Smooth muscle cell (in vitro differentiated cells): ENCODE measurements at regions not wholly inside any gene's neighbourhood (a gene's known extent, or its start where the extent isn't known, plus 50 kb on each side); places are given as distances from the start of the nearest gene placed in this dataset.

Experiments used
- DNase-seq: peaks from one replicate; lab custom pipeline; 2025; ENCODE audit not compliant: unreplicated experiment; lab: John Stamatoyannopoulos, UW
- H2AFZ ChIP-seq: fragments of 200-600 bp; sonication (generic); 2 replicates; pipeline ENCODE4 v1.6.0; 2016; ENCODE audit warnings: antibody characterized with exemption, low read depth, mild to moderate bottlenecking
- H3F3A ChIP-seq: fragments of 200-600 bp; sonication (generic); 2 replicates; pipeline ENCODE4 v1.6.0; 2017; ENCODE audit warnings: antibody characterized with exemption, low read depth
- H3K27ac ChIP-seq: fragments of 200-600 bp; sonication (generic); 2 replicates; pipeline ENCODE4 v1.5.1; 2016; ENCODE audit warnings: low read depth, mild to moderate bottlenecking
- H3K27me3 ChIP-seq: fragments of 200-600 bp; sonication (generic); 2 replicates; pipeline ENCODE4 v1.6.1; 2016; ENCODE audit warnings: low read depth, mild to moderate bottlenecking
- H3K36me3 ChIP-seq: fragments of 200-600 bp; sonication (generic); 2 replicates; pipeline ENCODE4 v1.5.1; 2016; ENCODE audit warnings: low read depth
- H3K4me1 ChIP-seq: fragments of 200-600 bp; sonication (generic); 2 replicates; pipeline ENCODE4 v1.5.1; 2016; ENCODE audit warnings: low read depth
- H3K4me2 ChIP-seq: fragments of 200-600 bp; sonication (generic); 2 replicates; pipeline ENCODE4 v1.6.0; 2016; ENCODE audit warnings: mild to moderate bottlenecking
- H3K4me3 ChIP-seq: fragments of 200-600 bp; sonication (generic); 2 replicates; pipeline ENCODE4 v1.5.1; 2016; ENCODE audit warnings: mild to moderate bottlenecking
- H3K79me2 ChIP-seq: fragments of 200-600 bp; sonication (generic); 2 replicates; pipeline ENCODE4 v1.6.0; 2016; ENCODE audit warnings: low read depth, mild to moderate bottlenecking
- H3K9ac ChIP-seq: fragments of 200-600 bp; sonication (generic); 2 replicates; pipeline ENCODE4 v1.6.0; 2016; ENCODE audit warnings: low read depth
- H3K9me3 ChIP-seq: fragments of 200-600 bp; sonication (generic); replicated peaks from 2 replicates; pipeline ENCODE4 v1.5.1; 2016; ENCODE audit warnings: low read depth
- H4K20me1 ChIP-seq: fragments of 200-600 bp; sonication (generic); 2 replicates; pipeline ENCODE4 v1.6.0; 2016; ENCODE audit warnings: low read depth
- WGBS: methylation state at CpG from one replicate; pipeline ENCODE4 v1.1.7; 2016; ENCODE audit warnings: low lambda C conversion rate; 5-methylcytosine and 5-hydroxymethylcytosine counted together
- TF ChIP-seq, protein P1 (sequence below): fragments of 200-600 bp; sonication (generic); IDR thresholded peaks from 2 replicates; pipeline ENCODE4 v1.5.1; 2017; ENCODE audit warnings: borderline replicate concordance, mild to moderate bottlenecking, antibody characterized with exemption; ENCODE audit not compliant: insufficient read depth, poor library complexity, severe bottlenecking

DNA sequence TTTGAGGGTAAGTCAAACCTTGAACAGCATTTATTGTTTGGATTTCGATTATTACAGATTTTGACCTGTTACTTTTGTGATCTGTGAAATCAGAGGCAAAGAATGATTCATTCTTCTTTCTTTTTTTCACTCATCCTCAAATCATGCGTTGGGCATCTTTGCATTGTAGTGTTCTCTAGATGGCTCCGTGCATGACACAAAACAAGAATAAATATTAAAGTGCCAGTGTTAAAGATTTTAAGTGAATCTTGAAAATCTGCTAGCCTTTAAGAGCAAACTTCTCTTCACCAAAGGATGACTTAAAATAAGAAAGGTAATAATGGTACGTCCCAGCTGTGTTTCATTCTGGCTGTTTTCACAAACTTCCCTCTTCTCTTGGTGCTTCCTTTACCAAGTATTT, 361.9 kb upstream of the SMARCA2 start:
- 61% methylated on average over 4 of the region's 4 CpGs for WGBS
- H3K36me3 ChIP-seq = no peaks in the 10 kb centered on the region

DNA sequence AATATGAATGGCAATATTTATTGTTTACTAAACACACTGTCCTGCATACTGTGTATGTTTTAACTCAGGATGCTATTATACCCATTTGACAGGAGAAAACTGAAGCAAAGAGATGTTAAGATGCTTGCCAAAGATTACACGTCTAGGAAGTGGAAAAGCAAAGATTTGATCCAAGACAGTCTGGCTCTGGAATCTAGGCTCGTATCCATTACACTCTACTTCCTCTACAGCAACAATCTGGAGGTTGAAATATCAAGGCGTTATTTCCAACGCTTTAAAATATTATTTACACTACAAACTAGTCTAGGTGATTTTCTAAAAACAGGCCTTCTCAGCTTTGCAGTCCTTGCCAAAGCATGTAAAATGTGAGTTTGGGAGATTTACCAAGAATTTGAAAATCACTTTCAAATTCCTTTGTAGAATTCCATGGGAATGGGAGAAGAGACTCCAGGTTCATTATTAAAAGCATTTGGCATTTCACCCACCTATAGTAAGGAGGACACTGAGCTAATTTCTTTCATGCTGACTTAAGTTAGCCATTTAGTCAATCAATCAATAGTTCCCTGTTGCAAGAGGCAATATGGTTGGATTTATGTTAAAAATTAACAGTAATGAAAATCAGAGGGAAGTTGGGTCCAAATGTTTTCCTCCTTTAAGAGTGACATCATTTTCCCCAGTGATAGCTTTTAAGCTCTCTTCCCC, 356.3 kb upstream of the SMARCA2 start:
- DNase-seq = no peak
- Histone ChIP-seq H3K4me2 (no peak overlapping the region), H3K9ac (no peak overlapping the region), H3K79me2 (no peaks in the 10 kb centered on the region), H3K27ac (no peak overlapping the region), H3K27me3 (no peaks in the 10 kb centered on the region), H3K4me1 (no peaks in the 10 kb centered on the region), H4K20me1 (no peaks in the 10 kb centered on the region), H3K9me3 (peaks cover 11% of the 10 kb centered on the region), H3F3A (no peaks in the 10 kb centered on the region), H2AFZ (no peak overlapping the region), H3K36me3 (no peaks in the 10 kb centered on the region), H3K4me3 (no peak overlapping the region)
- TF ChIP-seq, protein P1, sequence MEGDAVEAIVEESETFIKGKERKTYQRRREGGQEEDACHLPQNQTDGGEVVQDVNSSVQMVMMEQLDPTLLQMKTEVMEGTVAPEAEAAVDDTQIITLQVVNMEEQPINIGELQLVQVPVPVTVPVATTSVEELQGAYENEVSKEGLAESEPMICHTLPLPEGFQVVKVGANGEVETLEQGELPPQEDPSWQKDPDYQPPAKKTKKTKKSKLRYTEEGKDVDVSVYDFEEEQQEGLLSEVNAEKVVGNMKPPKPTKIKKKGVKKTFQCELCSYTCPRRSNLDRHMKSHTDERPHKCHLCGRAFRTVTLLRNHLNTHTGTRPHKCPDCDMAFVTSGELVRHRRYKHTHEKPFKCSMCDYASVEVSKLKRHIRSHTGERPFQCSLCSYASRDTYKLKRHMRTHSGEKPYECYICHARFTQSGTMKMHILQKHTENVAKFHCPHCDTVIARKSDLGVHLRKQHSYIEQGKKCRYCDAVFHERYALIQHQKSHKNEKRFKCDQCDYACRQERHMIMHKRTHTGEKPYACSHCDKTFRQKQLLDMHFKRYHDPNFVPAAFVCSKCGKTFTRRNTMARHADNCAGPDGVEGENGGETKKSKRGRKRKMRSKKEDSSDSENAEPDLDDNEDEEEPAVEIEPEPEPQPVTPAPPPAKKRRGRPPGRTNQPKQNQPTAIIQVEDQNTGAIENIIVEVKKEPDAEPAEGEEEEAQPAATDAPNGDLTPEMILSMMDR = no peak
- 54% methylated on average over 4 of the region's 4 CpGs for WGBS

More for the DNA sequence above, 361.9 kb upstream of the SMARCA2 start:
- Histone ChIP-seq H3K9me3 (peaks cover 11% of the 10 kb centered on the region), H4K20me1 (no peaks in the 10 kb centered on the region), H2AFZ (no peak overlapping the region), H3K9ac (no peak overlapping the region), H3K27ac (no peak overlapping the region), H3K4me2 (no peak overlapping the region), H3K4me1 (no peaks in the 10 kb centered on the region), H3K27me3 (no peaks in the 10 kb centered on the region), H3F3A (no peaks in the 10 kb centered on the region), H3K79me2 (no peaks in the 10 kb centered on the region), H3K4me3 (no peak overlapping the region)
- no peak for DNase-seq
- TF ChIP-seq, protein P1 = no peak

DNA sequence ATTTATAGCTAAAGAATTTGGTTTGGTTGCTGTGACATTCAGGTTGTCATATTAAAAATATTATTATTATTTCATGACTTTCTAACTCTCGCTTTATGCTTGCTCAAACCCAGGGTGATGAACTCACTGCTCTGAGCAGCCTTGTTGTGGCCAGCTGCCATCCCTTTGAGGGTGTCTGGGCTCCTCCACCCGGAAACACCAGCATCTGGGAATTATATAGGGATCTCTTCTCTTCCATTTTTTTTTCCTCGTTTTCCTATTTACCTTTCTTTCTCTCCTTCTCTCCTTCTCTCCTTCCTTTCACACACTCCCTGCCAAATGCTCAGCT, 355.8 kb upstream of the SMARCA2 start:
- TF ChIP-seq, protein P1 = no peak
- H3K9ac ChIP-seq = no peak overlapping the region
- no peaks in the 10 kb centered on the region for H4K20me1 ChIP-seq
- no peaks in the 10 kb centered on the region for H3K27me3 ChIP-seq
- no peak overlapping the region for H2AFZ ChIP-seq
- H3K79me2 ChIP-seq = no peaks in the 10 kb centered on the region
- no peaks in the 10 kb centered on the region for H3F3A ChIP-seq
- H3K27ac ChIP-seq = no peak overlapping the region
- H3K4me2 ChIP-seq = no peak overlapping the region
- no peak overlapping the region for H3K4me3 ChIP-seq
- H3K36me3 ChIP-seq = no peaks in the 10 kb centered on the region
- no peak for DNase-seq
- no peaks in the 10 kb centered on the region for H3K4me1 ChIP-seq
- peaks cover 7% of the 10 kb centered on the region for H3K9me3 ChIP-seq
- 65% methylated on average over 3 of the region's 3 CpGs for WGBS

DNA sequence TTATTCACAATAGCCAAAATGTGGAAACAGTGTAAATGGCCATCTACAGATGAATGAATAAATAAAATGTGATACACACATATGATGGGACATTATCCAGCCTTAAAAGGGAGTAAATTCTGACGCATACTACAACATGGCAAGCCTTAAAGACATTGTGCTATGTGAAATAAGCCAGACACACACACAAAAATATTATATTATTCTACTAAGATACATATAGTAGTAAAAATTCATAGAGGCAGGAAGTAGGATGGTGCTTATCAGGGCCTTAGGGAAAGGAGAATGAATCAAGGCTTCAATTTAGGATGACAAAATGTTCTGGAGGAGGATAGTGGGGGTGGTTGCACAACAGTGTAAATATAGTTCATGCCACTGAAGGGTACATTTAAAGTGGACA, 346.7 kb upstream of the SMARCA2 start:
- Histone ChIP-seq H3K27me3 (no peaks in the 10 kb centered on the region), H3K4me2 (no peak overlapping the region), H3F3A (no peaks in the 10 kb centered on the region), H4K20me1 (no peaks in the 10 kb centered on the region), H3K9ac (no peak overlapping the region), H2AFZ (no peak overlapping the region), H3K4me3 (no peak overlapping the region), H3K36me3 (no peaks in the 10 kb centered on the region), H3K27ac (no peak overlapping the region), H3K79me2 (no peaks in the 10 kb centered on the region), H3K4me1 (no peaks in the 10 kb centered on the region), H3K9me3 (peaks cover 6% of the 10 kb centered on the region)
- 78% methylated on average over 1 of the region's 1 CpG for WGBS
- DNase-seq = no peak
- TF ChIP-seq, protein P1 = no peak
